ENCODE measurements at regions not wholly inside any gene's neighbourhood (a gene's known extent, or its start where the extent isn't known, plus 50 kb on each side); places are given as distances from the start of the nearest gene placed in this dataset.
"Not testable (repeated sequence)": the region's sequence is repeated elsewhere in the genome, so short reads cannot be mapped to it uniquely, and the experiment has no call there.

DNA sequence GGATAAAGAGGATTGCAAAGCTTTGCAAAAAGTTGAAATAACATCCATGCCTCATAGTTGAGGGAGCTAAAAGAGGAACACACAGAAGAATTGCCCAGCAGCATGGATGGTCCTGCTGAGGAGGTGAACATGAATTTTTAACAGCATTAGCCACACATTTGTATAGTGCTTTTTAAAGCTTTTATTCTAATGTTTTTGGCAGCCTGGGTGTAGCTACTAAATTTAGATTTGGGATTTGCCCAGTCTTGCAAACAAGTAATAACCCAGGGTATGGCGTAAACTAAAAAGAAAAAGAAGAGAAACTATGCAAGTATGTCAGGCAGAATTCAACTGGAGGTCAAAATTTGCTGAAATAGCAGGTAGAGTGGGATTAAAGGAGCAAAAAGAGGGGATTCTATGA is 75.1 kb upstream of the PTPRK start:
- H3K27me3 ChIP-seq = no peaks in the 10 kb centered on the region
- TF ChIP-seq POLR2A (IDR thresholded peaks at IDR 0.05) (no peak), POLR2AphosphoS5 (IDR thresholded peaks at IDR 0.05) (no peak)
- TF ChIP-seq, protein P1, sequence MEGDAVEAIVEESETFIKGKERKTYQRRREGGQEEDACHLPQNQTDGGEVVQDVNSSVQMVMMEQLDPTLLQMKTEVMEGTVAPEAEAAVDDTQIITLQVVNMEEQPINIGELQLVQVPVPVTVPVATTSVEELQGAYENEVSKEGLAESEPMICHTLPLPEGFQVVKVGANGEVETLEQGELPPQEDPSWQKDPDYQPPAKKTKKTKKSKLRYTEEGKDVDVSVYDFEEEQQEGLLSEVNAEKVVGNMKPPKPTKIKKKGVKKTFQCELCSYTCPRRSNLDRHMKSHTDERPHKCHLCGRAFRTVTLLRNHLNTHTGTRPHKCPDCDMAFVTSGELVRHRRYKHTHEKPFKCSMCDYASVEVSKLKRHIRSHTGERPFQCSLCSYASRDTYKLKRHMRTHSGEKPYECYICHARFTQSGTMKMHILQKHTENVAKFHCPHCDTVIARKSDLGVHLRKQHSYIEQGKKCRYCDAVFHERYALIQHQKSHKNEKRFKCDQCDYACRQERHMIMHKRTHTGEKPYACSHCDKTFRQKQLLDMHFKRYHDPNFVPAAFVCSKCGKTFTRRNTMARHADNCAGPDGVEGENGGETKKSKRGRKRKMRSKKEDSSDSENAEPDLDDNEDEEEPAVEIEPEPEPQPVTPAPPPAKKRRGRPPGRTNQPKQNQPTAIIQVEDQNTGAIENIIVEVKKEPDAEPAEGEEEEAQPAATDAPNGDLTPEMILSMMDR (IDR thresholded peaks at IDR 0.05) = no peak
- no peaks in the 10 kb centered on the region for H3K4me1 ChIP-seq
- no peak overlapping the region for H3K4me3 ChIP-seq
- peaks cover 0 to 5% of the 10 kb centered on the region in 2 donors for H3K9me3 ChIP-seq
- no peaks in the 10 kb centered on the region for H3K36me3 ChIP-seq
- intact Hi-C loops (cut with DNase I; ENCODE audit: low total_unique reads) = no loop called here
- no peak for DNase-seq (ENCODE audit: low spot score in 2 of 2)
- H3K27ac ChIP-seq = no peak overlapping the region

DNA sequence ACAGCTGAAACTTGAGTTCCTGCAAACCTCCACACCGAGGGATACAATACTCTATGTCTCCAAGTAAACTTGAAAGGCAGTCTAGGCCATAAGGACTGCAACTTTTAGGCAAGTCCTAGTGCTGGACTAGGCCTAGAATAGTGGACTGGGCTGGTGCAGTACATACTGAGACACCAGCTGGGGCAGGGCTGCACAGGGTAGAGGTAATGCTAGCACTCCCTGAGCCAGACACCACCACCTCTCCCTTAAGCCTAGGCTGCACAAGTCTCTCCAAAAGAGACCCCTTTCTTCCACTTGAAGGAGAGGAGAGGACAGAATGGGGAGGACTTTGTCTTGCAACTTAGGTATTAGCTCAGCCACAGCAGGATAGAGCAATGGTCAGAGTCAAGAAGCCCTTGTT is 65.7 kb upstream of the PTPRK start:
- H3K9me3 ChIP-seq = no peaks in the 10 kb centered on the region
- H3K4me1 ChIP-seq = no peaks in the 10 kb centered on the region
- no peak overlapping the region for H3K4me3 ChIP-seq
- H3K36me3 ChIP-seq = no peaks in the 10 kb centered on the region
- no peaks in the 10 kb centered on the region for H3K27me3 ChIP-seq
- intact Hi-C loops (cut with DNase I; ENCODE audit: low total_unique reads) = no loop called here
- no peak for DNase-seq (ENCODE audit: low spot score in 2 of 2)
- TF ChIP-seq, protein P1 (IDR thresholded peaks at IDR 0.05) = no peak
- no peak for TF ChIP-seq POLR2A (IDR thresholded peaks at IDR 0.05)
- TF ChIP-seq POLR2AphosphoS5 (IDR thresholded peaks at IDR 0.05) = no peak
- no peak overlapping the region for H3K27ac ChIP-seq

DNA sequence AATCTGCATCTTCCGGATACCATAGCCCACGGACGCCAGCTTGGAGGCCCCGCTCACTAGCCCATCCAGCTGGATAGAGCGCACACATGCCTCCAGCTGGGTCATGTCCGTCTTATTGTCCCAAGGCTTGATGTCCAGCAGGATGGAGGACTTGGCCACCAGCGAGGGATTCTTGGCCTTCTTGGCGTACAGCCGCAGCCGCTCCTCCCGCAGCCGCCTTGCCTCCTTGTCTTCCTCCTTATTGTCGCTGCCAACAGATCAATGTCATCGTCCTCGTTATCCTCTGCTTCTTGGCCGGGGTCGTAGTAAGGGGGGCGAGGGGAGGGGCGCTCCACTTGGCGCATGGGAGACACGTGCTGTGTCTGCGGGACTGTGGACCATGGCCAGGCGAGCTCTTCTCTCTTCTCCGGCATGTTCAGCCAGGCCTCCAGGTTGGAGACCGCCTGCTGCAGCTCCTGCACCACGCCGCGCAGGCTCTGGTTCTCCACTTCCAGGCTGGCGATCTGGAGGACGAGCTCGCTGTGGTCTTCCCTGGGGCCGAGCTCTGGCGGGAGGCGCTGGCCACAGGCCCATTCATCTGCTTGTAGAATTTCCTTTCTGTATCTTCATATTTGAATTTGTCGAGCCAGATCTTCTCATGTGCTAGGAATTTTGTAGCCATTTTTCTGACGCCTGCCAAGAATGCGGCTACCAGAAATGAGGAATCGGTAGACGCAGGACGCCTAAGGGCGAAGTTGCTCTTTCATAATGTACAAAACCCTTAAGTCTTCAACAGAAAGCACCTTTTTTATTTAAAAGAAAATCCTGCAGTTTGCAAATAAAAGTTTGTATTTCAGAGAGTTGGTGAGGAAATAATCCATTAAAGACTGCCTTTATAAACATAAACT is 60.1 kb upstream of the PTPRK start:
- TF ChIP-seq POLR2A (IDR thresholded peaks at IDR 0.05) (no peak), POLR2AphosphoS5 (IDR thresholded peaks at IDR 0.05) (no peak)
- TF ChIP-seq, protein P1 (IDR thresholded peaks at IDR 0.05) = no peak

DNA sequence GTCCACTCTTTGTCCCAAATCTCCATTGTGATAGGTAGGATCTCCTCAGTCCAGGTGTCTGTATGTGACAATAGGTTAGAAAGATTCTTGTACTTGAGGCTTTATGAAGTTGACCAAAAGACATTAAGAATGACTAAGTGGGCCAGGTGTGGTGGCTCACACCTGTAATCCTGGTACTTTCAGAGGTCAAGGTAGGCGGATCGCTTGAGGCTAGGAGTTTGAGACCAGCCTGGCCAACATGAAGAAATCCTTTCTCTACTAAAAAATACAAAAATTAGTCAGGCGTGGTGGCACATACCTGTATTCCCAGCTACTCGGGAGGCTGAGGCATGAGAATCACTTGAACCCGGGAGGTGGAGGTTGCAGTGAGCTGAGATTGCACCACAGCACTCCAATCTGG is 54.9 kb upstream of the PTPRK start:
- H3K27ac ChIP-seq; intact Hi-C loops (cut with DNase I; ENCODE audit: low total_unique reads); H3K36me3 ChIP-seq; H3K4me1 ChIP-seq; H3K4me3 ChIP-seq; H3K27me3 ChIP-seq; H3K9me3 ChIP-seq; DNase-seq (ENCODE audit: low spot score in 2 of 2): not testable (repeated sequence)

More for the DNA sequence above, 60.1 kb upstream of the PTPRK start:
- intact Hi-C loops (cut with DNase I; ENCODE audit: low total_unique reads) = no loop called here
- Histone ChIP-seq H3K4me1 (no peaks in the 10 kb centered on the region), H3K9me3 (no peaks in the 10 kb centered on the region), H3K27me3 (no peaks in the 10 kb centered on the region), H3K4me3 (peak overlapping the region in 2 of 3 donors; percentile 31 to 38), H3K36me3 (no peaks in the 10 kb centered on the region), H3K27ac (peak overlapping the region; percentile 20 to 58)
- DNase-seq (ENCODE audit: low spot score in 2 of 2) = peak in 1 of 2 donors; percentile 63

DNA sequence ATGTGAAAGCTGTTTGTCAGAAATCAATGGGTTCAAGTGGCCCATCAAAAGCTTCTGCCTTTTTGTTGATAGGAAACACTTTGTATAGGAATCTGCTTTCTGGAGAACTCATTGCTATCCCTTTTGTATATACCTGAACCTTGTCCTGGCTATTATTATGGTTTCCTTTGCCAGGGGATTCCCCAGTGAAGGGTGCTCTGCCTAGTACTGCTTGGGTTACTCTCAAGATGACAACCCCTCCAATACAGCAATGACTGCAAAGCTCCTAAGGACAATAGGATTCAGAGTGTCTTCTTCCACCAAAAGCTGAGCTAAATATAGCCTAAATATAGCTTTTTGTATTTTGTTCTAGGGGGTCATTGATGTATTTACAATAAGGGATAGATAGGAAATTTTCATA is 54.0 kb upstream of the PTPRK start:
- TF ChIP-seq POLR2AphosphoS5 (IDR thresholded peaks at IDR 0.05) (no peak), POLR2A (IDR thresholded peaks at IDR 0.05) (no peak)
- TF ChIP-seq, protein P1 (IDR thresholded peaks at IDR 0.05) = no peak
- no peaks in the 10 kb centered on the region for H3K9me3 ChIP-seq
- intact Hi-C loops (cut with DNase I; ENCODE audit: low total_unique reads) = no loop called here

More for the DNA sequence above, 54.0 kb upstream of the PTPRK start:
- Histone ChIP-seq H3K27ac (no peak overlapping the region), H3K27me3 (no peaks in the 10 kb centered on the region), H3K36me3 (no peaks in the 10 kb centered on the region), H3K4me3 (no peak overlapping the region), H3K4me1 (no peaks in the 10 kb centered on the region)
- no peak for DNase-seq (ENCODE audit: low spot score in 2 of 2)

Data from breast epithelium (tissue), 4 donors.